PC-9 (cell line): ENCODE measurements at regions not wholly inside any gene's neighbourhood (a gene's known extent, or its start where the extent isn't known, plus 50 kb on each side); places are given as distances from the start of the nearest gene placed in this dataset.

Experiments used
- BruUV-seq: library from RNA; stranded (reverse); fragments of 400-500 nt; replicated peaks from 2 replicates; lab custom pipeline; 2021; lab: Mats Ljungman, UMichigan
- CTCF ChIA-PET: fragments of 300-600 bp; sonication (Branson Sonifier 250); formaldehyde crosslinking; loops from one replicate; lab custom pipeline; 2022; ENCODE audit warnings: antibody characterized with exemption; lab: Charles Lee
- POLR2A ChIA-PET: fragments of 300-600 bp; sonication (Branson Sonifier 250); formaldehyde crosslinking; loops from one replicate; lab custom pipeline; 2022; ENCODE audit warnings: antibody characterized with exemption; ENCODE audit not compliant: unreplicated experiment; lab: Charles Lee
- DNase-seq, 2 experiments: peaks; one replicate each; pipeline versions ENCODE4 v3.0.0 to v3.0.0-alpha.2; 2015 to 2022; ENCODE audit warnings: mixed read lengths in 1 of 2
- H2AFZ ChIP-seq: fragments of 200-600 bp; sonication (generic); 2 replicates; pipeline ENCODE4 v1.8.1; 2017; ENCODE audit warnings: antibody characterized with exemption
- H3F3A ChIP-seq: fragments of 200-600 bp; sonication (generic); 2 replicates; pipeline ENCODE4 v1.8.1; 2017; ENCODE audit warnings: antibody characterized with exemption, mild to moderate bottlenecking, low read depth; ENCODE audit not compliant: insufficient read depth
- H3K27ac ChIP-seq: fragments of 200-600 bp; sonication (generic); 2 replicates; pipeline ENCODE4 v1.6.1; 2016; ENCODE audit warnings: mixed run types
- H3K27me3 ChIP-seq: fragments of 200-600 bp; sonication (generic); 2 replicates; pipeline ENCODE4 v1.6.1; 2016; ENCODE audit warnings: low read depth, mixed run types; ENCODE audit not compliant: insufficient read depth
- H3K36me3 ChIP-seq: fragments of 200-600 bp; sonication (generic); 2 replicates; pipeline ENCODE4 v1.6.1; 2016; ENCODE audit warnings: low read depth, mixed run types
- H3K4me1 ChIP-seq: fragments of 200-600 bp; sonication (generic); replicated peaks from 2 replicates; pipeline ENCODE4 v1.6.1; 2016; ENCODE audit warnings: mixed run types; ENCODE audit not compliant: insufficient read depth
- H3K4me2 ChIP-seq: fragments of 200-600 bp; sonication (generic); 2 replicates; pipeline ENCODE4 v1.6.1; 2017; ENCODE audit warnings: mixed run types
- H3K4me3 ChIP-seq: fragments of 200-600 bp; sonication (generic); 2 replicates; pipeline ENCODE4 v1.6.1; 2016; ENCODE audit warnings: mixed run types
- H3K79me2 ChIP-seq: fragments of 200-600 bp; sonication (generic); 2 replicates; pipeline ENCODE4 v1.6.1; 2017; ENCODE audit warnings: low read depth, mixed run types
- H3K9me2 ChIP-seq: fragments of 200-600 bp; sonication (generic); 2 replicates; pipeline ENCODE4 v1.8.1; 2017; ENCODE audit warnings: mild to moderate bottlenecking; ENCODE audit not compliant: insufficient read depth
- H3K9me3 ChIP-seq: fragments of 200-600 bp; sonication (generic); 2 replicates; pipeline ENCODE4 v1.8.1; 2016; ENCODE audit warnings: low read depth; ENCODE audit not compliant: insufficient read depth
- H4K20me1 ChIP-seq: fragments of 200-600 bp; sonication (generic); 2 replicates; pipeline ENCODE4 v1.8.1; 2017; ENCODE audit not compliant: insufficient read depth
- CTCF ChIP-seq: fragments of 200-600 bp; sonication (generic); conservative IDR thresholded peaks from 2 replicates; pipeline ENCODE4 v1.6.1; 2017; ENCODE audit warnings: mixed run types, antibody characterized with exemption, mild to moderate bottlenecking, moderate library complexity
- EZH2 ChIP-seq: fragments of 200-600 bp; sonication (generic); IDR thresholded peaks from 2 replicates; pipeline ENCODE4 v1.8.0; 2017; ENCODE audit warnings: antibody characterized with exemption, low read depth
- intact Hi-C: fragments of 100-400 bp; cut with micrococcal nuclease; formaldehyde crosslinking; loops from one replicate; pipeline ENCODE4 v1.10.0; 2022; ENCODE audit not compliant: unreplicated experiment

- CTCF ChIA-PET, result interaction anchor here (0.7 kb wide), 1 partner anchor 205 kb away, joined by 12 read pairs; no protein-coding TSS in a partner anchor
- no peak for TF ChIP-seq EZH2
- TF ChIP-seq CTCF, result no peak
- Histone ChIP-seq H3K27ac (no peak overlapping the region), H3K36me3 (no peaks in the 10 kb centered on the region), H3K4me3 (no peak overlapping the region), H3K9me2 (no peaks in the 10 kb centered on the region), H4K20me1 (no peaks in the 10 kb centered on the region), H3F3A (no peaks in the 10 kb centered on the region), H3K4me1 (peaks cover 12% of the 10 kb centered on the region), H3K27me3 (no peaks in the 10 kb centered on the region), H3K9me3 (no peaks in the 10 kb centered on the region), H3K4me2 (no peak overlapping the region), H2AFZ (no peak overlapping the region), H3K79me2 (no peaks in the 10 kb centered on the region)
- BruUV-seq, result no TSS peak
- DNase-seq, result peak in 1 of 2 experiments; percentile 42
- POLR2A ChIA-PET, result interaction anchor here (0.6 kb wide), 2 partner anchors 26 to 86 kb away, joined by 4 read pairs; no protein-coding TSS in a partner anchor
- intact Hi-C loops, result no loop called here
These were observed 290.6 kb downstream of the PIK3R1 start for GRCh38 chr5:68505917-68506860.

GRCh38 chr5:68515514-68515913 lies 300.0 kb downstream of the PIK3R1 start:
- Histone ChIP-seq H3K27me3 (no peaks in the 10 kb centered on the region), H3K4me2 (no peak overlapping the region), H3K79me2 (no peaks in the 10 kb centered on the region), H3K27ac (no peak overlapping the region), H3K4me3 (no peak overlapping the region), H3K36me3 (no peaks in the 10 kb centered on the region), H2AFZ (no peak overlapping the region), H3K9me2 (no peaks in the 10 kb centered on the region), H4K20me1 (no peaks in the 10 kb centered on the region), H3K9me3 (no peaks in the 10 kb centered on the region), H3K4me1 (no peaks in the 10 kb centered on the region), H3F3A (no peaks in the 10 kb centered on the region)
- intact Hi-C loops, result no loop called here
- TF ChIP-seq EZH2 (no peak), CTCF (no peak)
- POLR2A ChIA-PET, result no interaction called here
- CTCF ChIA-PET, result no interaction called here
- BruUV-seq, result no TSS peak
- no peak for DNase-seq

- POLR2A ChIA-PET, result no interaction called here
- Histone ChIP-seq H3K9me3 (no peaks in the 10 kb centered on the region), H3K36me3 (no peaks in the 10 kb centered on the region), H2AFZ (no peak overlapping the region), H4K20me1 (no peaks in the 10 kb centered on the region), H3K27me3 (no peaks in the 10 kb centered on the region), H3K27ac (no peak overlapping the region), H3K4me2 (no peak overlapping the region), H3K79me2 (no peaks in the 10 kb centered on the region), H3K4me1 (no peaks in the 10 kb centered on the region), H3F3A (no peaks in the 10 kb centered on the region), H3K4me3 (no peak overlapping the region), H3K9me2 (no peaks in the 10 kb centered on the region)
- CTCF ChIA-PET, result no interaction called here
- BruUV-seq, result no TSS peak
- DNase-seq, result no peak
- intact Hi-C loops, result no loop called here
- TF ChIP-seq EZH2 (no peak), CTCF (no peak)
These were observed 302.7 kb downstream of the PIK3R1 start for GRCh38 chr5:68518286-68518685.
